ENCODE measurements at regions not wholly inside any gene's neighbourhood (a gene's known extent, or its start where the extent isn't known, plus 50 kb on each side); places are given as distances from the start of the nearest gene placed in this dataset.

- DNase-seq: no peak
These were observed 245.7 kb downstream of the C12orf50 start for GRCh38 chr12:87783467-87783866.

- no peak for DNase-seq
These were observed 246.4 kb downstream of the C12orf50 start for GRCh38 chr12:87782838-87783237.

- DNase-seq: no peak
These were observed 249.2 kb downstream of the C12orf50 start for GRCh38 chr12:87779858-87780498.

GRCh38 chr12:87779016-87779415 lies 250.2 kb downstream of the C12orf50 start:
- DNase-seq: no peak

GRCh38 chr12:87778065-87778464 lies 251.1 kb downstream of the C12orf50 start:
- DNase-seq: no peak

- no peak for DNase-seq
These were observed 253.4 kb downstream of the C12orf50 start for GRCh38 chr12:87775784-87776183.

GRCh38 chr12:87775051-87775450 lies 254.2 kb downstream of the C12orf50 start:
- no peak for DNase-seq

- no peak for DNase-seq
These were observed 256.8 kb downstream of the C12orf50 start for GRCh38 chr12:87772401-87772800.

- DNase-seq: no peak
These were observed 260.5 kb downstream of the C12orf50 start for GRCh38 chr12:87768501-87769287.

GRCh38 chr12:87766044-87766443 lies 263.2 kb downstream of the C12orf50 start:
- no peak for DNase-seq

GRCh38 chr12:87760943-87761342 lies 268.3 kb downstream of the C12orf50 start:
- DNase-seq: no peak

- no peak for DNase-seq
These were observed 270.9 kb downstream of the C12orf50 start for GRCh38 chr12:87758271-87758670.

- no peak for DNase-seq
These were observed 272.5 kb downstream of the C12orf50 start for GRCh38 chr12:87756721-87757120.

- no peak for DNase-seq
These were observed 273.1 kb downstream of the C12orf50 start for GRCh38 chr12:87756111-87756510.

- no peak for DNase-seq
These were observed 300.1 kb downstream of the C12orf50 start for GRCh38 chr12:87728931-87729593.

- DNase-seq: no peak
These were observed 308.2 kb downstream of the C12orf50 start for GRCh38 chr12:87720967-87721366.

GRCh38 chr12:87704374-87704773 lies 324.8 kb downstream of the C12orf50 start:
- no peak for DNase-seq

- DNase-seq: no peak
These were observed 338.9 kb downstream of the C12orf50 start for GRCh38 chr12:87690236-87690810.

- DNase-seq: no peak
These were observed 340.0 kb downstream of the C12orf50 start for GRCh38 chr12:87689196-87689595.

- DNase-seq: no peak
These were observed 341.8 kb downstream of the C12orf50 start for GRCh38 chr12:87687362-87687761.

- no peak for DNase-seq
These were observed 343.5 kb downstream of the C12orf50 start for GRCh38 chr12:87685696-87686095.

- DNase-seq: no peak
These were observed 349.9 kb downstream of the C12orf50 start for GRCh38 chr12:87679251-87679650.

- DNase-seq: no peak
These were observed 350.7 kb downstream of the C12orf50 start for GRCh38 chr12:87678453-87678852.

- DNase-seq: no peak
These were observed 352.5 kb downstream of the C12orf50 start for GRCh38 chr12:87676731-87677130.
